ENCODE measurements at regions not wholly inside any gene's neighbourhood (a gene's known extent, or its start where the extent isn't known, plus 50 kb on each side); places are given as distances from the start of the nearest gene placed in this dataset.
"Not testable (repeated sequence)": the region's sequence is repeated elsewhere in the genome, so short reads cannot be mapped to it uniquely, and the experiment has no call there.

GRCh38 chr3:135581806-135582205 lies 383.7 kb upstream of the PPP2R3A start:
- no peak overlapping the region for H3K4me3 ChIP-seq (ENCODE audit: low read depth, low read length)
- no peak for DNase-seq (ENCODE audit: low read depth)
- TF ChIP-seq CTCF (conservative IDR thresholded peaks at IDR 0.05; ENCODE audit: low read depth, low read length) = no peak

GRCh38 chr3:135582800-135583199 lies 382.7 kb upstream of the PPP2R3A start:
- no peak for TF ChIP-seq CTCF (conservative IDR thresholded peaks at IDR 0.05; ENCODE audit: low read depth, low read length)
- no peak overlapping the region for H3K4me3 ChIP-seq (ENCODE audit: low read depth, low read length)
- DNase-seq (ENCODE audit: low read depth) = no peak

GRCh38 chr3:135596563-135596962 lies 369.0 kb upstream of the PPP2R3A start:
- H3K4me3 ChIP-seq (ENCODE audit: low read depth, low read length) = no peak overlapping the region
- DNase-seq (ENCODE audit: low read depth) = no peak
- no peak for TF ChIP-seq CTCF (conservative IDR thresholded peaks at IDR 0.05; ENCODE audit: low read depth, low read length)

- no peak for DNase-seq (ENCODE audit: low read depth)
- no peak for TF ChIP-seq CTCF (conservative IDR thresholded peaks at IDR 0.05; ENCODE audit: low read depth, low read length)
- H3K4me3 ChIP-seq (ENCODE audit: low read depth, low read length) = no peak overlapping the region
These were observed 367.7 kb upstream of the PPP2R3A start for GRCh38 chr3:135597855-135598254.

- no peak for TF ChIP-seq CTCF (conservative IDR thresholded peaks at IDR 0.05; ENCODE audit: low read depth, low read length)
- H3K4me3 ChIP-seq (ENCODE audit: low read depth, low read length) = no peak overlapping the region
- DNase-seq (ENCODE audit: low read depth) = no peak
These were observed 366.9 kb upstream of the PPP2R3A start for GRCh38 chr3:135598597-135598996.

GRCh38 chr3:135604512-135604911 lies 361.0 kb upstream of the PPP2R3A start:
- H3K4me3 ChIP-seq (ENCODE audit: low read depth, low read length); DNase-seq (ENCODE audit: low read depth): not testable (repeated sequence)

- no peak for TF ChIP-seq CTCF (conservative IDR thresholded peaks at IDR 0.05; ENCODE audit: low read depth, low read length)
- no peak for DNase-seq (ENCODE audit: low read depth)
- no peak overlapping the region for H3K4me3 ChIP-seq (ENCODE audit: low read depth, low read length)
These were observed 347.4 kb upstream of the PPP2R3A start for GRCh38 chr3:135618123-135618522.
